IPS-18c (cell line): ENCODE measurements at regions not wholly inside any gene's neighbourhood (a gene's known extent, or its start where the extent isn't known, plus 50 kb on each side); places are given as distances from the start of the nearest gene placed in this dataset.

ENCODE experiments used
- H3K4me3 ChIP-seq: 2 replicates; pipeline ENCODE4 v1.7.0; 2013; ENCODE audit warnings: low read depth, mild to moderate bottlenecking, low read length, moderate library complexity; ENCODE audit not compliant: insufficient read depth
- H3K9me3 ChIP-seq: one replicate; pipeline ENCODE4 v1.6.1; 2013; ENCODE audit warnings: mild to moderate bottlenecking, low read length, moderate library complexity; ENCODE audit not compliant: control insufficient read depth, insufficient read depth

- Histone ChIP-seq H3K9me3 (no peaks in the 10 kb centered on the region), H3K4me3 (peak overlapping the region; percentile 37; the same call in 1 of the 2 replicates)
Measured at GRCh38 chr13:99895444-99896368, 75.9 kb downstream of the ZIC5 start.

- no peaks in the 10 kb centered on the region for H3K9me3 ChIP-seq
- H3K4me3 ChIP-seq = peak overlapping the region; percentile 37; the same call in 1 of the 2 replicates
Measured at GRCh38 chr13:99894840-99895443, 76.6 kb downstream of the ZIC5 start.

- Histone ChIP-seq H3K9me3 (no peaks in the 10 kb centered on the region), H3K4me3 (no peak overlapping the region)
Measured at GRCh38 chr13:99894105-99894839, 77.3 kb downstream of the ZIC5 start.

GRCh38 chr13:99893567-99893966 is 78.0 kb downstream of the ZIC5 start:
- Histone ChIP-seq H3K4me3 (no peak overlapping the region), H3K9me3 (no peaks in the 10 kb centered on the region)

- no peaks in the 10 kb centered on the region for H3K9me3 ChIP-seq
- 0 out of 2 replicates have a peak overlapping the region, but pooled peaks have one; percentile 0 for H3K4me3 ChIP-seq
Measured at GRCh38 chr13:99892866-99893504, 78.6 kb downstream of the ZIC5 start.

- Histone ChIP-seq H3K4me3 (0 out of 2 replicates have a peak overlapping the region, but pooled peaks have one; percentile 0), H3K9me3 (no peaks in the 10 kb centered on the region)
Measured at GRCh38 chr13:99892196-99892613, 79.4 kb downstream of the ZIC5 start.

GRCh38 chr13:99886706-99887105 is 84.9 kb downstream of the ZIC5 start:
- no peak overlapping the region for H3K4me3 ChIP-seq
- H3K9me3 ChIP-seq = no peaks in the 10 kb centered on the region

GRCh38 chr13:99884913-99885312 is 86.7 kb downstream of the ZIC5 start:
- Histone ChIP-seq H3K9me3 (no peaks in the 10 kb centered on the region), H3K4me3 (no peak overlapping the region)

- H3K9me3 ChIP-seq = no peaks in the 10 kb centered on the region
- no peak overlapping the region for H3K4me3 ChIP-seq
Measured at GRCh38 chr13:99883805-99884204, 87.8 kb downstream of the ZIC5 start.

GRCh38 chr13:99878921-99879610 is 92.5 kb downstream of the ZIC5 start:
- no peak overlapping the region for H3K4me3 ChIP-seq
- no peaks in the 10 kb centered on the region for H3K9me3 ChIP-seq

- Histone ChIP-seq H3K4me3 (no peak overlapping the region), H3K9me3 (no peaks in the 10 kb centered on the region)
Measured at GRCh38 chr13:99876651-99877050, 94.9 kb downstream of the ZIC5 start.

GRCh38 chr13:99875391-99875790 is 96.2 kb downstream of the ZIC5 start:
- H3K4me3 ChIP-seq = no peak overlapping the region
- no peaks in the 10 kb centered on the region for H3K9me3 ChIP-seq

GRCh38 chr13:99873832-99874430 is 97.6 kb downstream of the ZIC5 start:
- H3K4me3 ChIP-seq = no peak overlapping the region
- H3K9me3 ChIP-seq = no peaks in the 10 kb centered on the region

- Histone ChIP-seq H3K9me3 (no peaks in the 10 kb centered on the region), H3K4me3 (no peak overlapping the region)
Measured at GRCh38 chr13:99873141-99873540, 98.4 kb downstream of the ZIC5 start.

GRCh38 chr13:99871249-99871898 is 100.2 kb downstream of the ZIC5 start:
- Histone ChIP-seq H3K9me3 (no peaks in the 10 kb centered on the region), H3K4me3 (no peak overlapping the region)

GRCh38 chr13:99870541-99870940 is 101.0 kb downstream of the ZIC5 start:
- no peak overlapping the region for H3K4me3 ChIP-seq
- no peaks in the 10 kb centered on the region for H3K9me3 ChIP-seq
